ENCODE measurements at regions not wholly inside any gene's neighbourhood (a gene's known extent, or its start where the extent isn't known, plus 50 kb on each side); places are given as distances from the start of the nearest gene placed in this dataset.
"Not testable (repeated sequence)": the region's sequence is repeated elsewhere in the genome, so short reads cannot be mapped to it uniquely, and the experiment has no call there.

GRCh38 chr10:63077800-63078199, 55.3 kb upstream of the NRBF2 start:
- no peak for DNase-seq

GRCh38 chr10:63072951-63073350, 60.2 kb upstream of the NRBF2 start:
- peak; percentile 58 for DNase-seq

GRCh38 chr10:63071145-63071544, 62.0 kb upstream of the NRBF2 start:
- no peak for DNase-seq

- no peak for DNase-seq
Measured at GRCh38 chr10:63069318-63069717, 63.8 kb upstream of the NRBF2 start.

- DNase-seq, result no peak
Measured at GRCh38 chr10:63068246-63068645, 64.9 kb upstream of the NRBF2 start.

GRCh38 chr10:63066606-63067005, 66.5 kb upstream of the NRBF2 start:
- no peak for DNase-seq

GRCh38 chr10:63064706-63065105, 68.4 kb upstream of the NRBF2 start:
- DNase-seq, result no peak

- DNase-seq, result no peak
Measured at GRCh38 chr10:63058236-63058635, 74.9 kb upstream of the NRBF2 start.

GRCh38 chr10:63057509-63057908, 75.6 kb upstream of the NRBF2 start:
- DNase-seq, result peak; percentile 55

GRCh38 chr10:63055705-63056104, 77.4 kb upstream of the NRBF2 start:
- DNase-seq, result no peak

GRCh38 chr10:63054889-63055611, 78.1 kb upstream of the NRBF2 start:
- DNase-seq, result no peak

- no peak for DNase-seq
Measured at GRCh38 chr10:63052083-63052482, 81.0 kb upstream of the NRBF2 start.

GRCh38 chr10:63042256-63042655, 90.9 kb upstream of the NRBF2 start:
- DNase-seq, result peak; percentile 70

- DNase-seq, result not testable (repeated sequence)
Measured at GRCh38 chr10:63033616-63034185, 99.4 kb upstream of the NRBF2 start.

- no peak for DNase-seq
Measured at GRCh38 chr10:63030536-63030935, 102.6 kb upstream of the NRBF2 start.

- no peak for DNase-seq
Measured at GRCh38 chr10:63027531-63027930, 105.6 kb upstream of the NRBF2 start.

- DNase-seq, result no peak
Measured at GRCh38 chr10:63021225-63021624, 111.9 kb upstream of the NRBF2 start.

GRCh38 chr10:63013755-63014154, 119.4 kb upstream of the NRBF2 start:
- DNase-seq, result no peak

GRCh38 chr10:63012623-63013022, 120.5 kb upstream of the NRBF2 start:
- no peak for DNase-seq

GRCh38 chr10:63010203-63010602, 122.9 kb upstream of the NRBF2 start:
- no peak for DNase-seq

GRCh38 chr10:63008491-63008890, 124.6 kb upstream of the NRBF2 start:
- DNase-seq, result no peak

GRCh38 chr10:63007112-63007511, 126.0 kb upstream of the NRBF2 start:
- DNase-seq, result no peak

- DNase-seq, result no peak
Measured at GRCh38 chr10:63005246-63005645, 127.9 kb upstream of the NRBF2 start.

GRCh38 chr10:63003816-63004453, 129.2 kb upstream of the NRBF2 start:
- DNase-seq, result no peak

Data from islet precursor cell (in vitro differentiated cells).